T-helper 2 cell treated with Interferon-gamma antibody and Interleukin-4, amounts not matched to agents 100 ng/mL and 5 ng/mL, for 36 hours (primary cell): ENCODE measurements at regions not wholly inside any gene's neighbourhood (a gene's known extent, or its start where the extent isn't known, plus 50 kb on each side); places are given as distances from the start of the nearest gene placed in this dataset.

Source experiments
- intact Hi-C: fragments of 100-400 bp; cut with micrococcal nuclease; formaldehyde crosslinking; loops from one replicate; pipeline ENCODE4 v1.15.1; 2023

DNA sequence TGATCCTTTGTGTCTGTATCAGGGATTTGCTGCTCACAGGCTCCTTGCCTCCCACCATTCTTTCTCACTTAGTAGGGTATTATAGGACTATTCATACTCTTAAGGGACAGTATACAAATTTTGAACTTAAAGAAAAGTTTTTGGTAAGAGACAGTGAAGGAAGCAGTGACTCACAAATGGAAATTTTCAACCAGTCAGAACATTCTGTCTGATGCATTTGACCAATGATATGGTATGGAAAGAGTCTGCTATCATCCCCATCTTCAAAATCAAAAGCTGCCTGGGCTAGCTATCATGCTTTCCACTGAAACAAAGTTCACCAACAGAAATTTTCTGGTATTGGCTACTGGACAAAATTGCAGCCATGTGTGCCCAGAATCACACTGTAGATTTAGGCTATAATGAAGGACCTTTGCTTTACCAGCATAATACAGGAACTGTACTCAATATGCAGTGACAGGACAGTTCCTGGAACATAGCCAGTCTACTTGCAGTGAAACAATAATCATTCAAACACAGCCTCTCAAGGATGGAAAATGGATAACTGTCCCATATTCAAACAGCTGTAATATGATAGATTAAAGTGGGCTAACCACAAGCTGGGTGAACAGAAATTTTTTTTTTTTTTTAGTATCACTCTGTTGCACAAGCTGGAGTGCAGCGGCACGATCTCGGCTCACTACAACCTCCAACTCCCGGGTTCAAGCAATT, 109.0 kb upstream of the ACSL4 start:
- intact Hi-C loops = loop anchor here (5.0 to 10.0 kb wide), 2 partner anchors 57 to 110 kb away; partner anchors contain the start of gene ACSL4

GRCh38 chrX:109842611-109843010, 109.6 kb upstream of the ACSL4 start:
- intact Hi-C loops = loop anchor here (5.0 to 10.0 kb wide), 2 partner anchors 58 to 110 kb away; partner anchors contain the start of gene ACSL4

GRCh38 chrX:109843963-109844751, 111.1 kb upstream of the ACSL4 start:
- intact Hi-C loops = loop anchor here (5.0 to 10.0 kb wide), 2 partner anchors 59 to 112 kb away; partner anchors contain the start of gene ACSL4

DNA sequence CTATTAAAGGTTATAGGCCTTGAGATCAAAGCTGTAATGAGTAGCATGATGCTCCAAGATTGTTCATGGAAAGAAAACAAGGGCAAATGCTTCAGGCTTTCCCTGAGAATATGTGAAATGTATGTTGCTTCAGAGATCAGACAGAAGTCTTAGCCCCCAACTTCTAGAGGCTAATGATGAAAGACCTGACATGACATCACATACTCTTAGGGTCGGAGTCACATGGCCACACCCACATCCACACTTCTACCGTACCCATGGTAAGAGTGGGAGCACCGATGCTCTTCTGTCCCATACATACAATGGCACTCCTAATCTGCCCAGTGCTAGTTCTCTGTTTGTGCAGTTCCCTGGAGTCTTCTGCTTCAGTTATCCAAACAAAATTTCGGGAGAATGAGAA, 111.9 kb upstream of the ACSL4 start:
- intact Hi-C loops = loop anchor here (5.0 to 10.0 kb wide), 2 partner anchors 60 to 113 kb away; partner anchors contain the start of gene ACSL4

GRCh38 chrX:109845996-109846395, 112.9 kb upstream of the ACSL4 start:
- intact Hi-C loops = loop anchor here (10.0 kb wide), 1 partner anchor 61 kb away; no protein-coding TSS in a partner anchor

GRCh38 chrX:109847257-109848187, 114.5 kb upstream of the ACSL4 start:
- intact Hi-C loops = loop anchor here (10.0 kb wide), 1 partner anchor 63 kb away; no protein-coding TSS in a partner anchor

DNA sequence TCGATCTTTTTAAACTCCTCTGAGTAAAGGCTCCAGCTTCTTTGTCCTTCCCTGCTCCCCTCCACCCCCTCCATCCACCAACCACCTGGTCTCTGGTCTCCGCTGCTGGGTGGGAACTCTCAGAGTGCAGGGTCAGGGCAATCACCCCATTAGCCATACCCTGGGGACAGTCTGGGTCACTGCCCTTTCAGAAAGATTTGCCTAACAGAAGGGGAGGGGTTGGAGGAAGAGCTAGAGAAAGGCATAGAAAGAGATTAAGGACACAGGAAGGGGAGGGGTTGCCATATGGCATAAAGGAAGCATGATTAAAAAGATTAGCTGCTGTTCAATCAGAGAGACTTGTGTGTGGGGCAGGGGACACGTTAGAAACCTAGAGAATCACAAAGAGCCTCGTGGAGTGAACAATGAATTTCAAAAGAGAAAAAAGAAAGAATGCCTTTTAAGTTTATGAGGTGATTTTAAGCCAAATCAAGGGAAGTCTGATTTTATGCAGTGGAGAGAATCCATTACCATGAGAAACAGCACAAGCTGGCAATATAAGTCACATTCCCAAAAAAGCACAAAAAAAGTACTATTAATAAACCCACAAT, 115.5 kb upstream of the ACSL4 start:
- intact Hi-C loops = loop anchor here (10.0 kb wide), 1 partner anchor 64 kb away; no protein-coding TSS in a partner anchor

DNA sequence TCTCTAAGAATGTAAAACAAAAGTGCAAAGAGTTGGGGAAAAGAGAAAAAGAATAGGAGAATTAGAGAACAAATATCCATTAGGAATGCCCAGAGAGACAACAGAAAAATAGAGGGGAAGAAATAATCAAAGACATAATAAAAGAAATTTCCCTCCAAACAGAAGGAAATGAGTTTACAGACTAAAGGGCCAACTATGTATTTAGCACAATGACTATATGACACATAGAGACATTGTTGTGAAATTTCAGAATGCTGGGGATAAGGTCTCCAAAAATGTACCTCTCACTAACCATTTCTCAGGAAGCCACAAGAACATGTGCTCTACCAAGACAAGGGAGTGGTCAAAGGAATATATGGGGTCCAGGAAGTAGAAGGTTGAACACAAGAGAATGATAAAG, 121.0 kb upstream of the ACSL4 start:
- intact Hi-C loops = loop anchor here (10.0 kb wide), 1 partner anchor 219 kb away; no protein-coding TSS in a partner anchor

DNA sequence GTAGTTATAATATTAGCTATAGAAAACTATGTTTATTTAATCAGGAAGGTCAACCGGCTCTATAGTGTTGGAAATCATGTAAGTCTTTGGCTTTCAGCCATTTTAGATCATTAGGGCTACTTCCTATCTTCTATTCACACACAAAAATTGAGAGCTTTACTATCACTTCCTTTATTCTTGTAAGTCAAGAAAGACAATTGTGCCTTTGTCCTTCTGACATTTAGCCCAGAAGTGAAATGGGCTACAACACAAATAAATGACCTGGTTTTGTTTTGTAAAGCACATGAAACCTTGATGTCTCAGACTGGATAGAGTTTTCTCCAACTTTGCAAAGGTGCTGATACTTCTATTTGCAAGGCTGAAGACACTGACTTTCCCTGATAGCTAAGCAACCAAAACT, 122.4 kb upstream of the ACSL4 start:
- intact Hi-C loops = loop anchor here (10.0 kb wide), 1 partner anchor 221 kb away; no protein-coding TSS in a partner anchor

DNA sequence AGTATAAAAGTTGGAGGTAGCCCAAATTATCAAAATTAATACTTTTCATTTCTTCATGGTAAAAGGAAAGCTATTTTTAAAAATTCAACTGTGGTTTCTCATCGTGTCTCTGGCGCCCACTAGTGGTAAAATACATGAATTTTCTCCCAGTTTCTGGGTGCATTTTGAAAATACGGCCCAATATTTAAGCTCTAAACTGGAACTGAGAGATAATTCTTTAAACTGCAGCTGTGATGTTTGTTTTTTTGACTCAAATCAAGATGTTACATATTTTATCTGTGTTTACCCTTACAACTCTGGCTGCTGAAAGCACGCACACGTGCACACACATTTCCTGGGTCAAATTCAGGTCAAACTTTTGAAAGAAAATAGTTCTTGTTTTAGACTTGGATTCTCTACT, 123.9 kb upstream of the ACSL4 start:
- intact Hi-C loops = loop anchor here (1.0 to 10.0 kb wide), 3 partner anchors 144 to 372 kb away; no protein-coding TSS in a partner anchor

DNA sequence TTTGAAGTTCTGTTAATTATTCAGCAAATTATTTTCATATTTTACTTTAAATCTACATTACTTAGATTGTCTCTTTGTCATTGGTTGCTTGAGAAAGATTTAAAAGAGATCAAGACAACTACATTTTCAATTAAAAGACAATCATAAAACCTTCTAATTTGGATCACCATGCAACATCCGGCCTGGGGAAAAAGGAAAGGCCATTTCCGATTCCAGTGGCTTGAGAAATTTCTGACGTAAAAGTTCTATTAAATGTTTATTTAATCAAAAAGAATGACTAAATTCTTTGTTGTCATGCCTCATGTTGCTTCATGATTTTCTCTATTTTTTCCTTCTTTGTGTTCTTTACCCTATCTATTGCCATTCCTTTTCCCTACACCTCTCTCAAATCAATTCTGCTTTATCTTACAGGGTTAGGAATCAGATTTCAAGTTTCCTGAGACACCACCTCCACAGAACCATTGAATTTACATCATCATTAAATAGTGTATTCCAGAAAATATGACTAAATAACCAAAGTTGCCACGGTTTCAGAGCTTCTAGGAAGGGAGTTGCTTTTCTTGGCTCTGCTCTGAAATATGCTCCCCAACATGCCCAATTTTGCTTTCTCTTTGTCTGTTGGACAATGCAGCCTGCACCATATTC, 124.6 kb upstream of the ACSL4 start:
- intact Hi-C loops = loop anchor here (1.0 to 10.0 kb wide), 3 partner anchors 144 to 372 kb away; no protein-coding TSS in a partner anchor

GRCh38 chrX:109858602-109859341, 125.7 kb upstream of the ACSL4 start:
- intact Hi-C loops = loop anchor here (10.0 kb wide), 1 partner anchor 224 kb away; no protein-coding TSS in a partner anchor

DNA sequence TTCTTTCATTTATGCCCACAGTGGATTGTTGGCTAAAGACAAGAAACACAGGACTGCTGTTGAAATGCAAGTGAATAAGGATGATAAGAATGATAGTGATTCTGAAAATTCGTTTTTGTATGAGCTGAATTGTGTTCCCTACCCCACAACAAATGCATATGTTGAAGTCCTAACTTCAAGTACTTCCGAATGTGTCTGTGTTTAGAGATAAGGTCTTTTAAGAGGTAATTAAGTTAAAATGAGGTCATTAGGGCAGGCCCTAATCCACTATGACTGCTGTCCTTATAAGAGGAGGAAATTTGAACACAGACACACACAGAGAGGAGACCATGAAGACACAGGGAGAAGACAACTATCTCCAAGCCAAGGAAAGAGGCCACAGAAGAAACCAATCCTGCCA, 126.6 kb upstream of the ACSL4 start:
- intact Hi-C loops = loop anchor here (10.0 kb wide), 1 partner anchor 225 kb away; no protein-coding TSS in a partner anchor

- intact Hi-C loops = no loop called here
Observed at GRCh38 chrX:109862433-109862832, 129.4 kb upstream of the ACSL4 start.

DNA sequence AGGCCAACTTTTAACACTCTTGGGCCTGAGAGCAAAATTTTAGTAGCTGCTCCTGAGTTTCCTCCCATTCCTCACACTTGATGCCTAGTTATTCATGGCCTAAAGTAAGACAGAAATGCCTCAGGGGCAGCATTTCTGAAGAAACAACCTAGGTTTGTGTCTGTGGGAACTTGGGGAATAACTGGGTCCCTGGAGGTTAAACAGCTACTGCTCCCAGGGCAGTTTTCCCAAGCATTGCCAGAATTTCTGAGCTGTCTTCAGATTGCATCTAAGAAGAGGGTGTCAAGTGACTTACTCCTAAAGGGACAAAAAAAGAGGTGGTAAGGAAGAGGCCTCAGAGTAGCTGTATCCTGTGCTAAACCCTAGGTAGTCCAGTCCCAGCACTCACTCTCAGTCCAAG, 130.8 kb upstream of the ACSL4 start:
- intact Hi-C loops = no loop called here

GRCh38 chrX:109871121-109871888, 131.6 kb upstream of the TMEM164 start:
- intact Hi-C loops = no loop called here

GRCh38 chrX:109872021-109872732, 130.7 kb upstream of the TMEM164 start:
- intact Hi-C loops = no loop called here

DNA sequence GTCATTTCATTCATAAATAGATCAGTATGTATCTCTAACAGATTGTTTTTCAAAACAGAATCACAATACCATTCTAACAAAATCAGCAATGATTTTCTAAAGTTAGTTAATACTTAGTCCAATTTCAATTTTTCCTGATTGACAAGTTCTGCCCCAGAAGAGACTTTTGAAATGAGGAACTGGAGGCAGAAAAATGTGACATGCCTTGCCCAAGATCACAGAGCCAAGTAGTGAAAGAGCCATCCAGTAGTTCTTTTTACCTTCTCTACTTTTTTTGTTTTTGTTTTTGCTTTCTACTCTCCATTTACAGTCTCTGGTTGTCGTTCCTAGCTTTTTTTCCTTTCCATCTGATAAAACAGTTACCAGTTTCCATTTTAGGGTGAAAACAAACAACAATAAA, 129.3 kb upstream of the TMEM164 start:
- intact Hi-C loops = no loop called here
